Inflammatory macrophage (primary cell): ENCODE measurements at regions not wholly inside any gene's neighbourhood (a gene's known extent, or its start where the extent isn't known, plus 50 kb on each side); places are given as distances from the start of the nearest gene placed in this dataset.

Source experiments
- DNase-seq, 2 donors: peaks; one replicate each; pipeline ENCODE4 v3.0.0-alpha.2; 2020 to 2022

GRCh38 chrX:45769761-45770582, 569.3 kb upstream of the DIPK2B start:
- peak; percentile 91 for DNase-seq

- DNase-seq, result peak in 1 of 2 donors; percentile 47
These were observed 568.1 kb upstream of the DIPK2B start for GRCh38 chrX:45768666-45769236.

GRCh38 chrX:45766981-45767501, 566.4 kb upstream of the DIPK2B start:
- DNase-seq, result peak; percentile 59 to 71

- DNase-seq, result no peak
These were observed 565.1 kb upstream of the DIPK2B start for GRCh38 chrX:45765767-45766166.

GRCh38 chrX:45765281-45765680, 564.6 kb upstream of the DIPK2B start:
- DNase-seq, result no peak

GRCh38 chrX:45762699-45763647, 562.3 kb upstream of the DIPK2B start:
- DNase-seq, result peak; percentile 44 to 58

- no peak for DNase-seq
These were observed 561.2 kb upstream of the DIPK2B start for GRCh38 chrX:45761920-45762319.

- DNase-seq, result no peak
These were observed 559.6 kb upstream of the DIPK2B start for GRCh38 chrX:45760187-45760742.

- DNase-seq, result peak in 1 of 2 donors; percentile 28
These were observed 558.2 kb upstream of the DIPK2B start for GRCh38 chrX:45758738-45759397.

- peak; percentile 64 to 72 for DNase-seq
These were observed 557.6 kb upstream of the DIPK2B start for GRCh38 chrX:45758319-45758718.

- DNase-seq, result no peak
These were observed 556.6 kb upstream of the DIPK2B start for GRCh38 chrX:45757272-45757671.

GRCh38 chrX:45756557-45756956, 555.9 kb upstream of the DIPK2B start:
- no peak for DNase-seq

- no peak for DNase-seq
These were observed 555.0 kb upstream of the DIPK2B start for GRCh38 chrX:45755703-45756102.

- no peak for DNase-seq
These were observed 550.5 kb upstream of the DIPK2B start for GRCh38 chrX:45751156-45751555.

GRCh38 chrX:45750639-45751038, 550.0 kb upstream of the DIPK2B start:
- no peak for DNase-seq

GRCh38 chrX:45749375-45749774, 548.7 kb upstream of the DIPK2B start:
- DNase-seq, result no peak

GRCh38 chrX:45748369-45748774, 547.7 kb upstream of the DIPK2B start:
- DNase-seq, result no peak

GRCh38 chrX:45747905-45748304, 547.2 kb upstream of the DIPK2B start:
- no peak for DNase-seq

GRCh38 chrX:45745479-45745878, 544.8 kb upstream of the DIPK2B start:
- DNase-seq, result no peak

GRCh38 chrX:45743906-45744625, 543.4 kb upstream of the DIPK2B start:
- DNase-seq, result no peak

GRCh38 chrX:45743081-45743533, 542.4 kb upstream of the DIPK2B start:
- DNase-seq, result peak in 1 of 2 donors; percentile 18
